DND-41 (cell line): ENCODE measurements at regions not wholly inside any gene's neighbourhood (a gene's known extent, or its start where the extent isn't known, plus 50 kb on each side); places are given as distances from the start of the nearest gene placed in this dataset.

Experiments used
- ATAC-seq: fragments of 200-7000 bp; cut with Tn5 transposase; 3 replicates; pipeline ENCODE4 v1.9.1; 2021; ENCODE audit warnings: low read depth; ENCODE audit not compliant: insufficient read depth
- DNase-seq: peaks from one replicate; pipeline ENCODE4 v3.0.0-alpha.2; 2020
- H2AFZ ChIP-seq: 2 replicates; pipeline ENCODE4 v1.6.0; 2012; ENCODE audit warnings: low read depth, low read length
- H3K27ac ChIP-seq: 2 replicates; pipeline ENCODE4 v1.5.1; 2012; ENCODE audit warnings: low read length, inconsistent platforms
- H3K27me3 ChIP-seq: fragments of 200-600 bp; sonication (generic); 2 replicates; pipeline ENCODE4 v1.6.0; 2012; ENCODE audit warnings: low read length, mild to moderate bottlenecking, inconsistent platforms; ENCODE audit not compliant: insufficient read depth, poor library complexity
- H3K36me3 ChIP-seq: 2 replicates; pipeline ENCODE4 v1.5.1; 2012; ENCODE audit warnings: low read length, inconsistent platforms; ENCODE audit not compliant: insufficient read depth
- H3K4me1 ChIP-seq: 2 replicates; pipeline ENCODE4 v1.5.1; 2012; ENCODE audit warnings: mild to moderate bottlenecking, low read length; ENCODE audit not compliant: insufficient read depth
- H3K4me2 ChIP-seq: 2 replicates; pipeline ENCODE4 v1.6.0; 2012; ENCODE audit warnings: mild to moderate bottlenecking, moderate library complexity, low read length, inconsistent platforms; ENCODE audit not compliant: insufficient read depth
- H3K4me3 ChIP-seq, 2 experiments: fragments of 200-600 bp in 1 of 2; shearing (Covaris generic) in 1 of 2; 2 replicates each; pipeline ENCODE4 v1.5.1; 2012 to 2016; ENCODE audit warnings: inconsistent platforms in 2 of 2, low read length in 2 of 2, mild to moderate bottlenecking in 2 of 2, low read depth in 1 of 2, moderate library complexity in 1 of 2
- H3K79me2 ChIP-seq: 2 replicates; pipeline ENCODE4 v1.6.0; 2012; ENCODE audit warnings: low read length, inconsistent platforms; ENCODE audit not compliant: insufficient read depth
- H3K9ac ChIP-seq: 2 replicates; pipeline ENCODE4 v1.6.0; 2012; ENCODE audit warnings: low read depth, mild to moderate bottlenecking, inconsistent platforms, low read length, moderate library complexity
- H3K9me3 ChIP-seq: 2 replicates; pipeline ENCODE4 v1.5.1; 2012; ENCODE audit warnings: low read length, moderate library complexity, mild to moderate bottlenecking, inconsistent platforms; ENCODE audit not compliant: insufficient read depth, severe bottlenecking
- H4K20me1 ChIP-seq: 2 replicates; pipeline ENCODE4 v1.6.0; 2012; ENCODE audit warnings: low read length; ENCODE audit not compliant: insufficient read depth
- EZH2 ChIP-seq: IDR thresholded peaks from 3 replicates; pipeline ENCODE4 v1.6.1; 2012; ENCODE audit warnings: borderline replicate concordance, low read depth, mild to moderate bottlenecking, moderate library complexity, low read length, inconsistent platforms; ENCODE audit not compliant: severe bottlenecking
- TF ChIP-seq, protein P1 (sequence below): IDR thresholded peaks from 2 replicates; pipeline ENCODE4 v1.5.1; 2012; ENCODE audit warnings: borderline replicate concordance, low read length, moderate library complexity, mild to moderate bottlenecking; ENCODE audit not compliant: poor library complexity, severe bottlenecking; ENCODE audit errors: extremely low read depth

DNA sequence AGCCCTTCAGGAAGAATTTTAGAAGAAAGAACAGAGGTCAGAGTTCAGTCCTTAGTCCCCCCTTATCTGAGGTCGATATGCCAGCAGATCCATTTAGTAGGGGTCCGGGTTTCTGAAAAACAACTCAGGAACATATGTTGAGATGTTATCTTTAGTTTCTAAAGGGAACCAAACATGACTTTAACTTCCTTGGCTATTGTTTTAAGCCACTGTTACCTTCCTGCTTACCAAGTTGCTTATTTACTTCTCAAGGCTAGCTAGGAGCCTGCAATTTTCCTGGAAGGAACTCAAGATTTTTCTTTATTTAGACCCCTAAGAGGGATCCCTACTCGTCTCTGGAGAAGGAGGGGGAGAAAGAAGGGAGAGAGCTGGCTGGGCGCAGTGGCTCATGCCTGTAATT, 54.3 kb downstream of the KCNC4 start:
- TF ChIP-seq, protein P1, sequence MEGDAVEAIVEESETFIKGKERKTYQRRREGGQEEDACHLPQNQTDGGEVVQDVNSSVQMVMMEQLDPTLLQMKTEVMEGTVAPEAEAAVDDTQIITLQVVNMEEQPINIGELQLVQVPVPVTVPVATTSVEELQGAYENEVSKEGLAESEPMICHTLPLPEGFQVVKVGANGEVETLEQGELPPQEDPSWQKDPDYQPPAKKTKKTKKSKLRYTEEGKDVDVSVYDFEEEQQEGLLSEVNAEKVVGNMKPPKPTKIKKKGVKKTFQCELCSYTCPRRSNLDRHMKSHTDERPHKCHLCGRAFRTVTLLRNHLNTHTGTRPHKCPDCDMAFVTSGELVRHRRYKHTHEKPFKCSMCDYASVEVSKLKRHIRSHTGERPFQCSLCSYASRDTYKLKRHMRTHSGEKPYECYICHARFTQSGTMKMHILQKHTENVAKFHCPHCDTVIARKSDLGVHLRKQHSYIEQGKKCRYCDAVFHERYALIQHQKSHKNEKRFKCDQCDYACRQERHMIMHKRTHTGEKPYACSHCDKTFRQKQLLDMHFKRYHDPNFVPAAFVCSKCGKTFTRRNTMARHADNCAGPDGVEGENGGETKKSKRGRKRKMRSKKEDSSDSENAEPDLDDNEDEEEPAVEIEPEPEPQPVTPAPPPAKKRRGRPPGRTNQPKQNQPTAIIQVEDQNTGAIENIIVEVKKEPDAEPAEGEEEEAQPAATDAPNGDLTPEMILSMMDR: no peak
- no peak for TF ChIP-seq EZH2
- Histone ChIP-seq H3K27me3 (peaks cover 10% of the 10 kb centered on the region), H3K9me3 (no peaks in the 10 kb centered on the region), H3K79me2 (no peaks in the 10 kb centered on the region), H3K4me2 (no peak overlapping the region), H3K4me1 (no peaks in the 10 kb centered on the region), H3K36me3 (no peaks in the 10 kb centered on the region), H2AFZ (no peak overlapping the region), H3K9ac (no peak overlapping the region), H3K27ac (no peak overlapping the region), H4K20me1 (no peaks in the 10 kb centered on the region), H3K4me3 (no peak overlapping the region)
- DNase-seq: no peak
- ATAC-seq: no peak

DNA sequence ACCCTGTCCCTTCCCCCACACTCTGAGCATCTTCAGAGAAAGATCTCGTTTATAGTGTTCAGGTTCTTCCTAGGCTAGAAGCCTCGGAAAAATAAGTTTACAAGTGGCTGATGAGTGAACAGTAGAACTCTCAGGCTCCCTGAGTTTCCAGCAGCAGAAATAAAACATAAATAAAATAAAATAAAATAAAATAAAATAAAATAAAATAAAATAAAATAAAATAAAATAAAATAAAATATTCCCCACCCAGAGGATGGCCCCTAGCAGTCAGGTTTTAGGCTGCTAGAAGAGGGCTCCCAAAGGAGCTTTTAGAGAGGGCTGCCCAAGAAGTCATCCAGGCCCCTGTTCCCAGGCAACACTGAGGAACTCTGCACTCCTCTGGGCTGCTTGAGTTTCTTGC, 55.1 kb downstream of the KCNC4 start:
- H3K79me2 ChIP-seq: no peaks in the 10 kb centered on the region
- no peaks in the 10 kb centered on the region for H4K20me1 ChIP-seq
- H3K4me2 ChIP-seq: no peak overlapping the region
- H2AFZ ChIP-seq: no peak overlapping the region
- no peaks in the 10 kb centered on the region for H3K9me3 ChIP-seq
- no peak overlapping the region for H3K4me3 ChIP-seq
- ATAC-seq (no peak), DNase-seq (no peak)
- no peaks in the 10 kb centered on the region for H3K36me3 ChIP-seq
- H3K9ac ChIP-seq: no peak overlapping the region
- TF ChIP-seq EZH2: no peak
- TF ChIP-seq, protein P1: no peak
- H3K27me3 ChIP-seq: peaks cover 15% of the 10 kb centered on the region
- no peaks in the 10 kb centered on the region for H3K4me1 ChIP-seq
- no peak overlapping the region for H3K27ac ChIP-seq

DNA sequence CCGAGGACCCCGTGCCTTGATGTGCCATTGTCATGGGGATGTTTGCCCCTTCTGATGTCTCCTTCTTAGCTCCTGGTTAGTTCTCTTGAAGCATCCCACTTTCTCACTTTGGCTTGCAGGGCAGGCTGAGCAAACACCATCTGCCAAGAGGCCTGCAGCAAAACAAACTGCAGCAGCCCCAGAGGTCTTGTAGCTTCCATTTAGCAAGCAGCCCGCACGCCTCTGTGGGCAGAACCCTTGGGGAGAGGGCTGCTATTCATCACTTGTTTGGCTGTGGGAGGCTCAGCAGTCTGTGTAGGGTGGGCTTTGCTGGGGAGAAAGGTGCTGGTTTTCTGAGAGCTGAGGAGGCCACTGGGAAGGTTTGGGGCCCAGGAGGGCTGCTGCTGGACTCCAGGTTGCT, 56.7 kb downstream of the KCNC4 start:
- no peaks in the 10 kb centered on the region for H3K9me3 ChIP-seq
- H3K79me2 ChIP-seq: no peaks in the 10 kb centered on the region
- H3K36me3 ChIP-seq: no peaks in the 10 kb centered on the region
- H3K4me1 ChIP-seq: no peaks in the 10 kb centered on the region
- ATAC-seq (no peak), DNase-seq (no peak)
- no peak overlapping the region for H3K27ac ChIP-seq
- H3K4me2 ChIP-seq: no peak overlapping the region
- H4K20me1 ChIP-seq: no peaks in the 10 kb centered on the region
- no peak overlapping the region for H3K9ac ChIP-seq
- H3K4me3 ChIP-seq: no peak overlapping the region
- peaks cover 20% of the 10 kb centered on the region for H3K27me3 ChIP-seq
- TF ChIP-seq, protein P1: no peak
- no peak for TF ChIP-seq EZH2
- H2AFZ ChIP-seq: no peak overlapping the region

DNA sequence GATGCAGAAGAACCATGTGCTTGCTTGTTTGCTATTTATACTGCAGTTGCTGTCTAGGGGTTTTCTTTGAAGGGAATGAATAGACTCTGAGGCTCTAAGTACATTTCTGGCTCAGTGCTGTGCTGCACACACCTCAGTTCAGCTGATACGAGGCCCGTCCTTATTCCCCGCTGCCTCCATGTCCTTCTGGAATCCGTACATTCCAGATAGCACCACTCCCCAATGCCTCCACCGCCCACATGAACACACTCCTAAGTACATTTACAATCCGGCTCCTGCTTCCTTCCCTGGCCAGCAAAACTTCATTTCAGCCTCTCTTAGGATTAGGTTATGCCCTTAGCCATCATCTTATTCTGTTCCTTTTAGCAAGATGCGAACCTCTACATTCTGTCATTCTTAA, 57.1 kb downstream of the KCNC4 start:
- DNase-seq (no peak), ATAC-seq (no peak)
- Histone ChIP-seq H2AFZ (no peak overlapping the region), H3K79me2 (no peaks in the 10 kb centered on the region), H3K27me3 (peaks cover 23% of the 10 kb centered on the region), H3K4me1 (no peaks in the 10 kb centered on the region), H3K27ac (no peak overlapping the region), H3K4me2 (no peak overlapping the region), H3K36me3 (no peaks in the 10 kb centered on the region), H3K4me3 (no peak overlapping the region), H4K20me1 (no peaks in the 10 kb centered on the region), H3K9me3 (no peaks in the 10 kb centered on the region), H3K9ac (no peak overlapping the region)
- TF ChIP-seq, protein P1: no peak
- no peak for TF ChIP-seq EZH2
